ENCODE measurements at regions not wholly inside any gene's neighbourhood (a gene's known extent, or its start where the extent isn't known, plus 50 kb on each side); places are given as distances from the start of the nearest gene placed in this dataset.
"Not testable (repeated sequence)": the region's sequence is repeated elsewhere in the genome, so short reads cannot be mapped to it uniquely, and the experiment has no call there.

DNA sequence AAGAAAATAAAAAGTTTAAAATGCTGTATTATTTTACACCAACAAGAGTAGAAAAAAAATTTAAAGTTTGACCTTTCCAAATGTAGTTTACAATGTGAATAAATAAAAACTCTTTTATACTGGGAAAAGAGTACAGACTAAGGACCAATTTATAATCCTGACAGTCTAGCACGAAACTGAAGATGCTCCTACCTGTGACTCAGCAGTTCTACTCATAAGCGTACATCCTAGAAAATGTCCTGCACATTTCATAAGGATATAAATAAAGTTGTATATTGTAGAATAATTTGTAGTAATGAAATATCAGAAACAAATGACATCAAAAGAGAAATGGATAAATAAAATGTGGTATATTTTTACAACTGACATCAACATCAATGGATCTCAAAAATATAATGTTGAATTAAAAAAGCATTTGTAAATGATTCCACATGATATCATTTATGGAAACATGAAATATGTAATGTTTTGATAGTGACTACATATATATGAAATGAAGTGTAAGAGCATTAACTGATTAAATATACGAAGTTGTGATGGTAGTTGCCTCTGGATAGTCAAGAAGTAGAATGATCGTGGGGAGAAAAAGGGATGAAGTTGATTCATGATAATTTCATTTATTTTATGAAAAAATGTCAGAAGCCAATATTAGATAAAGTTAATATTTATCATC is 161.3 kb upstream of the CBLB start:
- no peak for DNase-seq

- no peak for DNase-seq
Measured at GRCh38 chr3:106030627-106030963, 161.8 kb upstream of the CBLB start.

GRCh38 chr3:106032479-106032878 is 163.7 kb upstream of the CBLB start:
- DNase-seq: no peak

DNA sequence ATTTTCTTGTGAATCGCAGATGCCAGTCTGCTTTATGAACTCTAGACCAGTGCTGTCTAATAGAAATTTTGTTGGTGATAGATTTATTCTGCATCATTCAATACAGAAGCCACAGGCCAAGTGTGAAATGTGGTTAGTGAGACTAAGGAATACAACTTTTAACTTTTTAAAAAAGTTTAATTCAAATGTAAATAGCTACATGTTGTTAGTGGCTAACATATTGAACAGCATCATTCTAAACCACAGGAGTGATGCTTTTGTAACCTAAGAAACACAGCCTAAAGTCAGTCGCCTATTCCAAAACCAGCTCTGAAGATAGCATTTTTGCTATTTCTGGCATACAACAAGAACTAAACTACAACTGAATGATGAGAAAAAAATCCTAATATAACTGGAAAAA is 164.8 kb upstream of the CBLB start:
- no peak for DNase-seq

GRCh38 chr3:106034313-106034712 is 165.5 kb upstream of the CBLB start:
- DNase-seq: no peak

GRCh38 chr3:106035619-106036018 is 166.8 kb upstream of the CBLB start:
- DNase-seq: no peak

GRCh38 chr3:106036696-106037095 is 167.9 kb upstream of the CBLB start:
- no peak for DNase-seq

GRCh38 chr3:106047221-106047620 is 178.4 kb upstream of the CBLB start:
- DNase-seq: no peak

DNA sequence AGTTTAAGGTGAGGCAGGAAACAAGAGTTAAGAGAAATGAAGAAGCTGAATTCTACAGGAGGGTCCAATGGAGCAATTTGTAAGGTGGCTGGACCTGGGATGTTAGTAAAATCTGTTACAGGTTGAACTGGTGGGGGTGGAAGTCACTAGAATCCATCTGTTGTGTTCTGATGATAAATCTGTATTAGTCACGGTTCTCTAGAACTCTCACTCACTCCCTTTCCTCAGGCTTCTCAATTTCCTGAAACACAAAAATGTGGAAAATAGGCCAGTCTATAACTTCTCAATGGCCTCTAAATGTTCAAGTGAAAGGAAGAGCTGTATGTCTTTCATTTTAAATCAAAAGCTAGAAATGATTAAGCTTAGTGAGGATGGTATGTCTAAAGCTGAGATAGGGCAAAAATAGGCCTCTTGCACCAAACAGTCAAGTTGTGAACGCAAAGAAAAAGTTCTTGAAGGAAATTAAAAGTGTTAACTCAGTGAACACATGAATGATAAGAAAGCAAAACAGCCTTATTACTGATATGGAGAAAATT is 180.2 kb upstream of the CBLB start:
- no peak for DNase-seq

DNA sequence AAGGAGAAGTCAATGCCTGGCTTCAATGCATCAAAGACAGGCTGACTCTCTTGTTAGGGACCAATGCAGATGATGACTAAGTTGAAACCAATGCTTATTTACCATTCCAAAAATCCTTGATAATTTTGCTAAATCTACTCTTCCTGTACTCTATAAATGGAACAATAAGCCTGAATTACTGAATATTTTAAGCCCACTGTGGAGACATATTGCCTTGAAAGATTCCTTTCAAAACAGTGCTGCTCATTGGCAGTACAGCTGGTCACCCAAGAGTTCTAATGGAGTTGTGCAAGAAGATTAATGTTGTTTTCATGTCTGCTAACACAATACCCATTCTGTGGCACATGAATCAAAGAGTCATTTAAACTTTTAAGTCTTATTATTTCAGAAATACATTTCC is 181.0 kb upstream of the CBLB start:
- no peak for DNase-seq

DNA sequence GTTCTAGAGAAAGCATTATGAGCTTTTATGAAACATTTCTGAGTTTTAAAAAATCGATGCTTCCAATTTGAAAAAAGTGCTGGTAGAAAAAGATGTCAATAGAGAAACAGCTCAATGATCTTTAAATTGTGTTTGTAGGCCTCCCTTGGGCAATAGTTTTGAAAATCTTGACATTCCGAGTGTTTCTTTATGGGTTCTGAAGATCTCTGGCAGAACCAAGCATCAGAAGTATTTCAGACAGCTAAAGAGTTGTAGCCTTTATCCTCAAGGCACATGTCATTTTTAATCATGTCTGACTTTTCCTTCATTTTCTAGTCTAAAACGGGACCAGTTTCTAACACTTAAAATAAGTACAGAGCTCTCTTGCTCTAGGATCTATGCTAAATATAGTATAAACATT is 188.1 kb upstream of the CBLB start:
- DNase-seq: no peak

DNA sequence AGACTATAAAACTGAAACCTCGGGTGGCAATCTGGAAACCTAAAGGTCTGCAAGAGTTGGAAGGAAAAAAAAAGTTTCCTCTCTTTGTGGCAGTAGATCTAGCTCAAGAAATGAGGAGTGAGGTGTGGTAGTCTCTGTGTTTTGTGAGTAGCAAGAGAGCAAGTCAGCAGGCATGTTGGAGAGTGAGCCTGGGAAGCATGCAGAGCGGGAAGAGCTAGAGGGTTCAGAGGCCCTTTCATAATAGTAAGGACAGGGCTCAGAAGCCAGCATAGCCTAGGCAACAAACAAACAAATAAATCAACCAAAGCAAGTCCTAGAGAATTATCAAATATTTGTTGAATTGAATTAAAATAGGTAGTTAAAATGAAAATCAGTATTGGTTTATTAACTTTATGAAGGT is 189.7 kb upstream of the CBLB start:
- no peak for DNase-seq

- DNase-seq: no peak
Measured at GRCh38 chr3:106059953-106060517, 191.2 kb upstream of the CBLB start.

DNA sequence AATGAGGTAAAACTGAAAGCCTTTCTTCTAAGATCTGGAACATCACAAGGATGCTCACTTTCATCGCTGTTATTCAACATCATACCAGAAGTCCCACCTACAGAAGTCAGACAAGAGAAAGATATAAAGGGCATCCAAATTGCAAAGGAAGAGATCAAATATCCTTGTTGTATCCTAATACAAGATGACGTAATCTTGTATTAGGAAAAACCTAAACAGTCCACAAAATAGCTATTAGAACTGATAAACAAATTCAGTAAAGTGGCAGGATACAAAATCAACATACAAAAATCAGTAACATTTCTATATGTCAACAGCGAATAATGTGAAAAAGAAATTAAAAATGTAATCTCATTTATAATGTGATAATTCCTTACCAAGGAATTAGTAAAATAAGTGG is 195.1 kb upstream of the CBLB start:
- no peak for DNase-seq

DNA sequence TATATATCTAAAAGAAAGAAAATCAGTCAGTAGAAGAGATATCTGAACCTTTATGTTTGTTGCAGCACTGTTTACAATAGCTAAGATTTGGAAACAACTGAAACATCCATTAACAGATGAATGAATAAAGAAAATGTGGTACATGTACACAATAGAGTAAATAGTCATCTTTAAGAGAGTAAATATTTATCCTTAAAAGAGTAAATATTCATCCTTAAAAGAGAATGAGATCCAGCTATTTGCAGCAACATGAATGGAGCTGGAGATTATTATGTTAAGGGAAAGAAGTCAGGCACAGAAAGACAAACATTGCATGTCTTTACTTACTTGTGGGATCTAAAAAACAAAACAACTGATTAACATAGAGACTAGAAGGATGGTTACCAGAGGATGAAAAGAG is 197.0 kb upstream of the CBLB start:
- DNase-seq: no peak

GRCh38 chr3:106067711-106068110 is 198.9 kb upstream of the CBLB start:
- no peak for DNase-seq

DNA sequence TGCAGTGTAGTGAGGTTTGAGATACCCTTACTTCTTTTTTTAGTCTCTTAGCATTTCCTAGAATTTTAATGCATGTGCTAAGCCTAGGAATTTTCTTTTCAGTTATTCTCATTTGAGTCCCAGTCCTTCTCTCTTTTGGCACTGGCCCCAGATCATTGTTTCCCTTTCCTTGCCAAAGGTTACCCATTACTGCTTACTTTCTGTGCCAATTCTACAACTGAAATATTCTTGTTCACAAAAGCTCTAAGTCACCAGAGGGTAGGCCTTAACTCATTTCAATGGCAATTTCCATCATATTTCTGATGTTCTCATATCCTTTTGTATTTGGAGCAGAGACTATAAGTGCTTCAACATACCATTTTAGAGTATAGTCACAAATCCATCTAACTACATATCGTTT is 199.6 kb upstream of the CBLB start:
- no peak for DNase-seq

DNA sequence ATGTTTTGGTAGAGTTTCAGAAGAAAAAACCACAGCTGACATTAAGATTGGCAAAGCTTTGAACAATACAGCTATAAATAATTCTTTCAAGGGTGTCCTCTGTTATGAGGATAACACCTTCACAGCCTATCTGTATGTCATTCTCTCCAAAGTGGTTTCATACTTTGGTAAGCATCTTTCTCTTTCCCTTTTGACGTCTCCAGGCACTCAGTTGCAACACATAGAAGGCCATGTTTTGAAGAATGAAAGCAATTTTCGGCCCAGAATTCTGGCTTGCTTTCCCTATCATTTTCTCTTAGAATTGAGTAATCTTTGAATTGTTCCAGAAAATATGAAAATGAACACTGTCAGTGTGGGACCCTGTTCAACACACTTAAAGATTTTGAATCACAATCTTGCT is 200.0 kb upstream of the CBLB start:
- DNase-seq: no peak

- no peak for DNase-seq
Measured at GRCh38 chr3:106070187-106070586, 201.4 kb upstream of the CBLB start.

DNA sequence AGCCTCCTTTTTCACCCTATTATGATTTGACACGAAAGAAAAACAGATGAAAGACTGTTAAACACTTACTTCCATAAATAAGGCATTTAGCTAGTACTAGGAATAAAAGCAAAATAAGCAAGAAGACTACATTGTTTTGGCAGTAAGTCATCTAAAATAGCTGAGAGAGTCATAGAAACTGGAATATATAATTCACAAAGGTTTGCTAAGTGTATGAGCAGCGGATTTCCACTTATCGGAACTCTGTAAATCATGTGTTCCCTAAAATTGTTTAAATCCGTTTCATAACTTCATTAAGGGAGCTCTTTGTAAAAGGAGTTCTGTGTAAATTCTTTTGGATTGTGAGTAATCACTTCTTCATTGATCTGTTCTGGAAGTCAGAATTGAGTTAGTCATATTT is 202.5 kb upstream of the CBLB start:
- no peak for DNase-seq

- DNase-seq: not testable (repeated sequence)
Measured at GRCh38 chr3:106072596-106072995, 203.8 kb upstream of the CBLB start.

- DNase-seq: not testable (repeated sequence)
Measured at GRCh38 chr3:106073806-106074205, 205.0 kb upstream of the CBLB start.

- DNase-seq: not testable (repeated sequence)
Measured at GRCh38 chr3:106075731-106076130, 206.9 kb upstream of the CBLB start.

GRCh38 chr3:106078635-106079034 is 209.8 kb upstream of the CBLB start:
- DNase-seq: no peak

- no peak for DNase-seq
Measured at GRCh38 chr3:106082616-106083015, 213.8 kb upstream of the CBLB start.
